Natural killer cell treated with Interleukin-12 subunit alpha and Interleukin-12 subunit beta and Interleukin-15 and Interleukin-18, amount 100 ng/mL, for 72 hours (primary cell): ENCODE measurements at regions not wholly inside any gene's neighbourhood (a gene's known extent, or its start where the extent isn't known, plus 50 kb on each side); places are given as distances from the start of the nearest gene placed in this dataset.

ENCODE experiments used
- ATAC-seq, 2 donors: fragments of 150-1000 bp; cut with Tn5 transposase in 1 of 2; sonication (Bioruptor Pico), chemical (Tn5 transposase) in 1 of 2; 2 replicates each; pipeline ENCODE4 v1.10.0; 2021
- DNase-seq: peaks from one replicate; pipeline ENCODE4 v3.0.0; 2022; ENCODE audit warnings: low spot score
- H3K27ac Mint-ChIP-seq, 2 donors: 1 replicate in 1 of 2; 2 replicates in 1 of 2; pipeline ENCODE4 v1.8.0; 2022; ENCODE audit warnings: mixed read lengths in 2 of 2, mild to moderate bottlenecking in 1 of 2, moderate library complexity in 1 of 2
- H3K27me3 Mint-ChIP-seq, 2 donors: 1 replicate in 1 of 2; 2 replicates in 1 of 2; pipeline ENCODE4 v1.8.0; 2022; ENCODE audit warnings: mixed read lengths in 2 of 2
- H3K36me3 Mint-ChIP-seq: one replicate; pipeline ENCODE4 v1.8.0; 2022; ENCODE audit warnings: mixed read lengths
- H3K4me1 Mint-ChIP-seq, 2 donors: 1 replicate in 1 of 2; 2 replicates in 1 of 2; pipeline ENCODE4 v1.8.0; 2022; ENCODE audit warnings: low read depth in 2 of 2, mixed read lengths in 2 of 2, mild to moderate bottlenecking in 1 of 2
- H3K4me3 Mint-ChIP-seq: one replicate; pipeline ENCODE4 v1.8.0; 2022; ENCODE audit warnings: mixed read lengths
- H3K9me3 Mint-ChIP-seq: 2 replicates; pipeline ENCODE4 v1.8.0; 2022; ENCODE audit warnings: mixed read lengths

GRCh38 chr12:127745469-127746212 is 521.3 kb upstream of the TMEM132C start:
- no peaks in the 10 kb centered on the region for H3K36me3 Mint-ChIP-seq
- peaks cover 3% of the 10 kb centered on the region for H3K9me3 Mint-ChIP-seq
- no peaks in the 10 kb centered on the region for H3K4me1 Mint-ChIP-seq
- no peaks in the 10 kb centered on the region for H3K27me3 Mint-ChIP-seq
- H3K4me3 Mint-ChIP-seq: no peak overlapping the region
- DNase-seq (no peak), ATAC-seq (no peak)
- no peak overlapping the region for H3K27ac Mint-ChIP-seq

- no peak for DNase-seq
- no peak for ATAC-seq
- Mint-ChIP-seq H3K9me3 (peaks cover 4% of the 10 kb centered on the region), H3K27me3 (no peaks in the 10 kb centered on the region), H3K27ac (no peak overlapping the region), H3K4me1 (no peaks in the 10 kb centered on the region), H3K4me3 (no peak overlapping the region), H3K36me3 (no peaks in the 10 kb centered on the region)
These were observed 517.6 kb upstream of the TMEM132C start for GRCh38 chr12:127749416-127749815.

DNA sequence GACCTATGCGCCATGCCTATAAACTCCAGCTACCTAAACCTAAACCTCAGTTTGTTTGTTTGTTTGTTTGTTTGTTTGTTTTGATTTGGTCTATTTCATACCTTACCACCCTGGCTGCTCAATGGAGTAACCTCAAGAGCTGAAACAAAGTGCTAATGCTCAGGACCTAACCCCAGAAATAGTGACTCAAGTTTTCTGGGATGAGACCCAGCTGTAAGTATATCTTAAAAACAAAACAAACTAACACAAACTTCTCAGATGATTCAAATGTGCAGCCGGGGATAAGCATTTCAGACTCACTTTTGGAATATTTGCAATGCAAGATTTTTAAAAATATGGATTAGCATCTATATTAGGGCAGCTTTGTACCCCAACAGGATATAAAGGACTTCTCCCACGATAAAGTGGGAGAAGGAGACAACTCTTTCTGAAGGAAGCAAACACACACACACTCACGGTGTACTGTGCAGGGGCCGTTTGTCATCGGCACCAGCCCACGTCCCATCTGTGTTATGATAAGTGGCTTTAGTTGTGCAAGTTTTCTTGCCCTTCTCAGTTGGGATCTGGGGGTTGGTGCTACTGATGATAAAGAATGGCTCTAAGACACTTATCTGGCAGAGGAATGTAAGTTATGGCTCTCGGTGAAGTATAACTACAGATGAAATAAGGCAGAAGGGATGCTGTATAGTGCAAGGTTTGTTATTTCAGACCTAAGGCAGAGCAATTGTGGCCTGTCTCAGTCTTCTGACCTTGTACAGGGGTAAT is 516.7 kb upstream of the TMEM132C start:
- Mint-ChIP-seq H3K4me3 (no peak overlapping the region), H3K36me3 (no peaks in the 10 kb centered on the region), H3K9me3 (peaks cover 9% of the 10 kb centered on the region), H3K27me3 (no peaks in the 10 kb centered on the region), H3K27ac (no peak overlapping the region), H3K4me1 (no peaks in the 10 kb centered on the region)
- ATAC-seq: no peak
- DNase-seq: no peak

DNA sequence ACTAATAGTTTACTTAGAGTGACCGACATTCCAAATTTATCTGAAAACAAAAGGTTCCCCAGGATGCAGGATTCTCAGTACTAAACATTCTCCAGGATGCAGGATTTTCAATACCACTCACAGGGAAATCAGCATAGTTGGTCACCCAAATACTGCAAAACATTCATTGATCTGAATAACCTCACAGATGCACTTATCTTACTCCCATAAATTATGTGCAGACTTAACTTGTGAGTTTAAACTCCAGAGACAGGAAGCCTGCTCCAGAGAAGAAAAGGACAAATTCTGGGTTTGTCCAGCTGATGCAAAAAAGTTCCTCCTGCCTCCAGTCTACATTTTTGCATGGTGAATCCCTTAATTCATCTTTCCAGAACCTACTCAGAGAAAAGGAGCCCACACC is 514.2 kb upstream of the TMEM132C start:
- no peak overlapping the region for H3K27ac Mint-ChIP-seq
- no peak for DNase-seq
- no peak overlapping the region for H3K4me3 Mint-ChIP-seq
- no peaks in the 10 kb centered on the region for H3K27me3 Mint-ChIP-seq
- no peaks in the 10 kb centered on the region for H3K36me3 Mint-ChIP-seq
- no peak for ATAC-seq
- no peaks in the 10 kb centered on the region for H3K4me1 Mint-ChIP-seq
- H3K9me3 Mint-ChIP-seq: peaks cover 18% of the 10 kb centered on the region

GRCh38 chr12:127760357-127760756 is 506.6 kb upstream of the TMEM132C start:
- H3K4me3 Mint-ChIP-seq: no peak overlapping the region
- H3K9me3 Mint-ChIP-seq: peaks cover 18% of the 10 kb centered on the region
- no peaks in the 10 kb centered on the region for H3K4me1 Mint-ChIP-seq
- no peaks in the 10 kb centered on the region for H3K27me3 Mint-ChIP-seq
- DNase-seq (no peak), ATAC-seq (no peak)
- H3K27ac Mint-ChIP-seq: no peak overlapping the region
- no peaks in the 10 kb centered on the region for H3K36me3 Mint-ChIP-seq

GRCh38 chr12:127760996-127761395 is 506.0 kb upstream of the TMEM132C start:
- no peak for ATAC-seq
- no peak for DNase-seq
- H3K36me3 Mint-ChIP-seq: no peaks in the 10 kb centered on the region
- H3K4me1 Mint-ChIP-seq: no peaks in the 10 kb centered on the region
- no peak overlapping the region for H3K27ac Mint-ChIP-seq
- peaks cover 18% of the 10 kb centered on the region for H3K9me3 Mint-ChIP-seq
- no peak overlapping the region for H3K4me3 Mint-ChIP-seq
- no peaks in the 10 kb centered on the region for H3K27me3 Mint-ChIP-seq

DNA sequence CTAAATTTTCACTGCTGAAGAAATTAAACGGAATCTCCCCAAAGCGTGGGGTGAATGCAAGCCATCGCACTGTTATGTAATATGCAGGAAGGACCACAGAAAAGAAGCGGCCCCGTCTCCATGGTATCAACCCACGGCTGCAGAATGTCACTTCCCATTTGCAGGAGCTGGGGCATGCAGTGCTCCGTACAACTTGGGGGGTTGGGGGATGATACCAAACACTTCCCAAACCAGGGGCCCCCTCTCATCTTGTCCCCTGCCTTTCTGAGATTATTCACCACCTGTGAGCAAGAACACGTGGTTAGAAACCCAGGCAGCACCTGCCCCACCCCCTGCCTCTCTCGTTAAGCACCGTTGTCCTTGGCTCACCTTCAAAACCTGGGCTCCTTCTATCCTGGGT is 505.1 kb upstream of the TMEM132C start:
- Mint-ChIP-seq H3K27ac (no peak overlapping the region), H3K36me3 (no peaks in the 10 kb centered on the region), H3K9me3 (peaks cover 15% of the 10 kb centered on the region), H3K27me3 (no peaks in the 10 kb centered on the region), H3K4me1 (no peaks in the 10 kb centered on the region), H3K4me3 (no peak overlapping the region)
- DNase-seq (no peak), ATAC-seq (no peak)

GRCh38 chr12:127767656-127768055 is 499.3 kb upstream of the TMEM132C start:
- ATAC-seq: no peak
- H3K27me3 Mint-ChIP-seq: no peaks in the 10 kb centered on the region

GRCh38 chr12:127770118-127770517 is 496.9 kb upstream of the TMEM132C start:
- Mint-ChIP-seq H3K36me3 (no peaks in the 10 kb centered on the region), H3K4me1 (no peaks in the 10 kb centered on the region), H3K27me3 (no peaks in the 10 kb centered on the region), H3K9me3 (peaks cover 3% of the 10 kb centered on the region), H3K4me3 (no peak overlapping the region), H3K27ac (no peak overlapping the region)
- no peak for DNase-seq
- ATAC-seq: no peak

More at GRCh38 chr12:127767656-127768055, 499.3 kb upstream of the TMEM132C start:
- no peaks in the 10 kb centered on the region for H3K36me3 Mint-ChIP-seq
- no peaks in the 10 kb centered on the region for H3K4me1 Mint-ChIP-seq
- H3K27ac Mint-ChIP-seq: no peak overlapping the region
- peaks cover 8% of the 10 kb centered on the region for H3K9me3 Mint-ChIP-seq
- DNase-seq: no peak
- H3K4me3 Mint-ChIP-seq: no peak overlapping the region

- ATAC-seq (no peak), DNase-seq (no peak)
- Mint-ChIP-seq H3K4me3 (no peak overlapping the region), H3K27ac (no peak overlapping the region), H3K27me3 (no peaks in the 10 kb centered on the region), H3K9me3 (peaks cover 3% of the 10 kb centered on the region), H3K4me1 (no peaks in the 10 kb centered on the region), H3K36me3 (no peaks in the 10 kb centered on the region)
These were observed 495.4 kb upstream of the TMEM132C start for GRCh38 chr12:127771546-127771945.

- no peak overlapping the region for H3K27ac Mint-ChIP-seq
- ATAC-seq (no peak), DNase-seq (no peak)
- H3K36me3 Mint-ChIP-seq: no peaks in the 10 kb centered on the region
- H3K9me3 Mint-ChIP-seq: peaks cover 3% of the 10 kb centered on the region
- no peaks in the 10 kb centered on the region for H3K4me1 Mint-ChIP-seq
- no peak overlapping the region for H3K4me3 Mint-ChIP-seq
- no peaks in the 10 kb centered on the region for H3K27me3 Mint-ChIP-seq
These were observed 493.4 kb upstream of the TMEM132C start for GRCh38 chr12:127773520-127773919.

- no peak for ATAC-seq
- no peak for DNase-seq
- Mint-ChIP-seq H3K27me3 (no peaks in the 10 kb centered on the region), H3K4me3 (no peak overlapping the region), H3K9me3 (peaks cover 3% of the 10 kb centered on the region), H3K4me1 (no peaks in the 10 kb centered on the region), H3K36me3 (no peaks in the 10 kb centered on the region), H3K27ac (no peak overlapping the region)
These were observed 492.1 kb upstream of the TMEM132C start for GRCh38 chr12:127774828-127775227.

DNA sequence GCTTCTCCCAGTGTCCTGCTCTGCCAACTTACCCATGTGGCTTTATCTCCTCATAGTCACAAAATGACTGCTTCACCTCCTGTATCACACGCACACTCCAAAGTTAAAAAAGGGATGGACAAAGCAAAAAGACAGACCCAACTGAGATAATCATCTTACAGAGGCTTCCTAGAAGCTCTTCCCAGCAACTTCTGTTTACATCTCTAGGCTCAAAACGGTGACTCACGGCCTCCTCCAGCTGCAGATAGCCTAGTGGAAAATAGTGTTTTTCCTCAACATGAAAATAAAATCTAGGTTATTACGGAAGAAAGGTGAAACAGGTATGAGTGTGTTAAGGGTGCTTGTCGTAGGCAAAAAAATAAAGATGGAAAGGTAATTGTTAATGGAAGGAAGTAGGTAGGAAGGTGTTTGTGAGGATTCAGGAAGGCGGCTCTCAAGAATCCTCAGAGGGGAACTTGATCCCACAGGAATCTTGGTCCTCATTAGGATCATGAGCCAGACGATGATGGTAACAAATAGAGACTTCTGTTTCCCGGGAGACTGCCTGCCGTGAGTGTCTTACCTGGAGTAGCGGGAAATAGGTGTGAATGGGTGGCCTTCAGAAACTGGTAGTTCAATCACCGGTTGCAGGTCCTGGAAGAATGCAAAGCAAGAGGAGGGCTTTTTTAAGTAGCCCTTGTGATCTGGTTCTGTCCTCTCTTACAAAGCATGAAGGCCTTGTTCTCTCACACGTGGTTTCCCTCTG is 487.5 kb upstream of the TMEM132C start:
- H3K9me3 Mint-ChIP-seq: peaks cover 3% of the 10 kb centered on the region

DNA sequence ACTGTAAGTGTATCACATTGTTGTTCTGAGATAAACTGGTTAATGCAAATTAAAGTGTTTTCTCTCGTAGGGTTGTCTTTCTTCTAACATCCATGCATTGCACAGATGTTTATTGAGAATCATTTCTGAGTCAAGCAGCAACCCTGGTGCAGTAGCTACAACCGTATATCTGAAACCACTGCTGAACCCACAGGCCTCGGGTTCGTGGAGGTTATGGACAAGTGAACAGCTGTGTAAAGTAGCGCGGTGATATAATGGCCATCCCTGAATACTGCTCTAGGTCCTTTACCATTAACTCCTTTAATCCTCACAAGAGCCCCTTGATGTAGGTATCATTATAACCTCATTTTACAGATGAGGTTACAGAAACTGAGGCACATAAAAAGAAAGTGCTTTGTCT is 486.1 kb upstream of the TMEM132C start:
- no peak for DNase-seq
- Mint-ChIP-seq H3K4me1 (no peaks in the 10 kb centered on the region), H3K27ac (no peak overlapping the region), H3K27me3 (no peaks in the 10 kb centered on the region), H3K4me3 (no peak overlapping the region), H3K9me3 (peaks cover 3% of the 10 kb centered on the region), H3K36me3 (no peaks in the 10 kb centered on the region)
- ATAC-seq: no peak

More for the DNA sequence above, 487.5 kb upstream of the TMEM132C start:
- no peaks in the 10 kb centered on the region for H3K27me3 Mint-ChIP-seq
- DNase-seq (no peak), ATAC-seq (no peak)
- H3K36me3 Mint-ChIP-seq: no peaks in the 10 kb centered on the region
- H3K4me3 Mint-ChIP-seq: no peak overlapping the region
- no peaks in the 10 kb centered on the region for H3K4me1 Mint-ChIP-seq
- H3K27ac Mint-ChIP-seq: no peak overlapping the region
